GM11168 (cell line): ENCODE measurements at regions not wholly inside any gene's neighbourhood (a gene's known extent, or its start where the extent isn't known, plus 50 kb on each side); places are given as distances from the start of the nearest gene placed in this dataset.
"Not testable (repeated sequence)": the region's sequence is repeated elsewhere in the genome, so short reads cannot be mapped to it uniquely, and the experiment has no call there.

Experiments used
- in situ Hi-C: fragments of 300-500 bp; cut with MboI; formaldehyde crosslinking; loops from one replicate; pipeline ENCODE4 v1.12.0; 2022; ENCODE audit warnings: low sequenced_read_pairs; ENCODE audit not compliant: unreplicated experiment

DNA sequence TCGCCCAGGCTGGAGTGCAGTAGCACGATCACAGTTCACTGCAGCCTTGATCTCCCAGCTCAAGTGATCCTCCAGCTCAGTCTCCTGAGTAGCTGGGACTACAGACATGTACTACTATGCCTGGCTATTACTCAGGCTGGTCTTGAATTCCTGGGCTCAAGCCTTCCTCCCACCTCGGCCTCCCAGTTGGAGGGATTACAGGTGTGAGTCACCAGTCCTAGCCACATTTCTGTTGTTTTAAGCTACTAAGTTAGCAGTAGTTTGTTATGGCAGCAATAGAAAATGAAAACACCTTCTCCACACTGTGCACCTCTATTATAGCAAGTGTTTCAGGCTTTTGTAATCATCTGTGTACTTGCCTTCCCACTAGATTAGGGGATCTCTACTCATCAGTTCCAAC lies 588.9 kb upstream of the TLE4 start:
- in situ Hi-C loops = no loop called here

GRCh38 chr9:78985084-78985738 lies 586.6 kb upstream of the TLE4 start:
- in situ Hi-C loops = no loop called here

- in situ Hi-C loops = no loop called here
These were observed 585.3 kb upstream of the TLE4 start for GRCh38 chr9:78986446-78986845.

DNA sequence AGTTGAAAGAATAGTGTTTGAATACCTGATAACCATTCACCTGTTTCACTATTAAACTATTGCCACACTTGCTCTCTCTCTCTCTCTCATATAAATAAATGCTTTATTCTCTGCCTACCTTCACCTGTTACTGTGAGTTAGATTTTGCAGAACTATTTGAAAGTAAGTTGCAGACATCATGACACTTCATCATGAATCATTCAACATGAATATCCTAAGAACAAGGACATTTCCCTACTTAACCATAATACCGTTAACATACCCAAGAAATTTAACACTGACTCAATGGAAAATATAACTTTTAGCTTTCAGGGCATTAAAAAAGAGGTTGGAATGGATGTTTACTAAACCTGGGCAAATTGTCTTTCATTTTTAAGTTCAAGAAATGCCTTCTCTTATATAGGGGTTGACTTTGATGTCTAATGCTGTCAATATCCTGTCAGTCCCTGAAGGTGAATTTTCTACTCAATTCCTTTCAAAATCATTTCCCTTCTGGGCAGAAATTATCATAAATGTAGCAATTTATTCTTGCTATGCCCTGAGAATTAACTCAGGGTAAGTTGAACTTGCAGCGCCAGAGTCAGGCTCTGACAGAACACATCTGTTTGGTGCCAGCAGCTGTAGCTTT lies 582.6 kb upstream of the TLE4 start:
- in situ Hi-C loops = no loop called here

DNA sequence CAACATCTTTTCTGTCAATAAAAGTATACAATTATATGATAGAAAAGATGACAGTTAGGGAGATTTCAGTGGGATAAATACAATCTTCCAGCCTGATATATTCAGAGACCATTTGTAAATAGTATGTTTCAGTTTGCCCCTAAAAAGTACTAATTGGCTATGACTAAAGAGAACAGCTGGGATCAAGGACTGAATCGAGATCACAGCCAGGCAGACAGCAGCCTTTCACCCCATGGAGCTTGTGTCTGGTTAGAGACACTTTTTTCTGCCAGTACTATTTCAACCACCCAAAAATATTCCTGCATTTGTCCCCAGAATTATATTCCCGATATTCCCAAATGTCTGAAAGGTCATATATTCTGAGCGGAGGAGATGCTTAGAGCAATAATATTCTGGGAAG lies 577.3 kb upstream of the TLE4 start:
- in situ Hi-C loops = no loop called here

- in situ Hi-C loops = not testable (repeated sequence)
These were observed 576.8 kb upstream of the TLE4 start for GRCh38 chr9:78994974-78995373.

GRCh38 chr9:78997296-78997695 lies 574.5 kb upstream of the TLE4 start:
- in situ Hi-C loops = no loop called here

GRCh38 chr9:79000230-79001002 lies 571.3 kb upstream of the TLE4 start:
- in situ Hi-C loops = no loop called here

DNA sequence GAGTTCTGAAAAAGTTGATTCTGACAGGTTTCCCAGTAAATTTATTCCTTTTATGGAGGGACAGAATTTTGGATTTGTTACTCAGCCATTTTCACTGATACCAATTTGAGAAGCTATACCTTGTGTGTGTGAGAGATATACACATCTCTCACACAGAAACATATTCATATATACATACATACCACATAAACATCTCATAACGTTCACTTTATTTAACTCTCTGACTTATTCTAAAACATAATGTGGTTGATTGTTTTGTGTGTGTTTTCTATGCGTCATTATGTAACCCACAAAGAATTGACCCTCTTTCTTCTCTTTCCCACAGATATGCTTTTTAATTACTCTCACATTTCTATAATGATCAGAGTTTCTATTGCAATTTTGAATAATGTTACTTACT lies 570.8 kb upstream of the TLE4 start:
- in situ Hi-C loops = no loop called here

DNA sequence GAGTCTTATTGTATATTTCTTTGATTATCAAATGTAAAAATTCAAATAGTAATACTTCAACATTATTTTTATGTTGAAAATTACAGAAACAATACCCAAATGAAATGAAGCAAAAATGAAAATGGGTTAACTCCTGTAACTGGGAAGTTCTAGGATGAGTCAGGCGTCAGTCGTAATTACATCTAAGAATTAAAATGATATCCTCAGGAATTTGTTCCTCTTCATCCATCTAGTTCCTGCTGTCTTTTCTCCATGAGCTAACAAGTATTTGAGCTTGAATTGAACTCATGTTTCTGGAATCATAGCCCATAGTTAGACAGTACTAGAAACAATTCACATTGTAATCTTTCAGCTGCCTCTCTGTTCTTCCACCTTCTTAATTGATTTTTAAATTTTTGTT lies 568.3 kb upstream of the TLE4 start:
- in situ Hi-C loops = no loop called here

DNA sequence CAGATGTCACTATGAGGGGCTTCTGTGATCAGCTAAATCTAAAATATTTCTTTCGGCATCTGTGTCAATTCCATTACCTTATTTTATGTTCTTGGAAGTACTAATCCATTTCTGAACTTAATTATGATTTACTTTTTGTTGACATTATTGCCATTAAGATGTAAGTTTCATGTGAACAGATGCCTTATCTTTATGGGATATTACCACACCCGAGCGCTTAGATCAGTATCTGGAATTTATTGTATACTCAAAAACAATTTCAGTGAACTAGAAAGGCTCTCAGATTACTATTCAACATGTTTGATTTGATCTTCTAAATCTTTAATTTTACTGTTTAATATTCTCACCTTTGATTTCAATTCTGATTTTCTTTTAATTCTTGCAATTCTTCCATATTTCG lies 567.7 kb upstream of the TLE4 start:
- in situ Hi-C loops = no loop called here

GRCh38 chr9:79006546-79006945 lies 565.2 kb upstream of the TLE4 start:
- in situ Hi-C loops = no loop called here

DNA sequence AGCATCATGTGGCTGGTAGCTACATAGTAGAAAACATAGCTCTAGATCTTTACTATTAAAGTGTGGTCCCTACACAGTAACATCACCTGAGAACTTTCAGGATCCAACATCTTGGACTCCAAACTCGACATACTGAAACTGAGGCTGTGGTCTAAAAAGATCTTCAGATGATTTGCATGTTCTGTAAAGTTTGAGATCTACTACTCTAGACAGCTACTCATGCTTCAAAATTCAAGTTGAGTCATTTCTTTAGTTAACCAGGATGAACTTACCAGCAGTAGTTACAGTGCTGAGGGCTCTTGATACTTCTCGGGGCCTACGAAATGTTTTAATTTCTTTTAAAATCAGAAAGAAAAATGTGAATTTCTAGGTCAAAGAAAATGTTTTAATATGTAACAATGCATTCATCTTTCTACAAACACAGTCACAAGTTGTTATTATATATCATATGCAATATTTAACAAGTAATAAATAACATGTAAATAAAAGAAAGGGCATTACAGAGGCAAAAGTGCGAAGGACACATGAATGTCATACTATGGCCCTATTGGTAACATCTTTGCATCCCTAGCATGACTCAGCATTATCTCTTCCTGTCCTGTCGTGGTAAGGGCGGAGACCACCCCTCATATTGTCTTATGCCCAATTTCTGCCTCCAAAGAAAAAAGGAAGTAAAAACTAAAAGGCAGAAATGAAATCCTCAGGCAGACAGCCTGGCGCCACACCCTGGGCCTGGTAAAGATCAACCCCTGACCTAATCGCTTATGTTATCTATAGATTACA lies 563.9 kb upstream of the TLE4 start:
- in situ Hi-C loops = no loop called here

GRCh38 chr9:79008916-79009315 lies 562.8 kb upstream of the TLE4 start:
- in situ Hi-C loops = no loop called here

DNA sequence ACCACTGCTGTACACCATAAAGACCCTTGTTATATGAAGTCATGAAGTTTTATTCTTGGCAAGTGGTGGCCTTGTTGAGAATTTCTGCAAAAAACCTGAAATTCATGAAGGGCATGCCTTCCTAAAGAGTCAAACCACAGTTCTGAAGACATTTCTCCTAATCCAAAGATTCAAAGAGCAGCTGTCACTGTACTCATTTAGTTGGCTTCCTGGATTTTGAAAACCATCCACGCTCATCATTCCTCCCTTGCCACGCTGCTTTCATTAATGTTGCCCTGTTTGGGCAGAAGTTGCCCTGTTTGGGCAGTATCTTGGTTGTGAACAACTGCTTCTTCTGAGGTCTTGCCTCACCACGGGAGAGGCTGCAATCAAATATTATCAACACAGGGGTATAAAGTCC lies 560.3 kb upstream of the TLE4 start:
- in situ Hi-C loops = no loop called here

- in situ Hi-C loops = no loop called here
These were observed 559.2 kb upstream of the TLE4 start for GRCh38 chr9:79012561-79012960.

GRCh38 chr9:79013715-79014610 lies 557.8 kb upstream of the TLE4 start:
- in situ Hi-C loops = no loop called here

- in situ Hi-C loops = no loop called here
These were observed 556.7 kb upstream of the TLE4 start for GRCh38 chr9:79014929-79015699.

DNA sequence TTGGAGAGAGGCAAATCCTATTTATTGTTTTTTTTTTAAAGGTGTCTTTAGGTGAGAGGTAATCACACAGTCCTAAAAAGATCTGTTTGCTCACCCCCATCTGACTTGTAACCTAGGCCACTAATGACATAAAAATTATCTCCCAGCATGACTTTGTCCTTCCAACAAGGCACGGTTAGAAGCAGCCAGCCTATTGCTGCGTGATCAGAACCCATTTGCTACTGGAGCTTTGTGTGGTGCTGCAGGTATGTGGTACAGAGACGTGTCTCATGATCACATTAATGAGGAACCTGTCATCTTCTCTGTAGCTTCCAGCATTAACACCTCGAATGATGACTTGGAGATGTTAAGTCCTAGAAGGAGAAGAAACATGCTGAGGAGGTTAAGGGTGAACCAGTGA lies 555.8 kb upstream of the TLE4 start:
- in situ Hi-C loops = no loop called here
